Mesenchymal stem cell (in vitro differentiated cells and primary cell): ENCODE measurements at regions not wholly inside any gene's neighbourhood (a gene's known extent, or its start where the extent isn't known, plus 50 kb on each side); places are given as distances from the start of the nearest gene placed in this dataset.

ENCODE experiments used
- DNase-seq: peaks from one replicate; pipeline ENCODE4 v3.0.0-alpha.2; 2013
- H2AFZ ChIP-seq: one replicate; pipeline ENCODE4 v1.6.1; 2013; ENCODE audit warnings: low read depth, mild to moderate bottlenecking, control low read depth, inconsistent platforms, low read length, moderate library complexity
- H2AK5ac ChIP-seq: 2 replicates; pipeline ENCODE4 v1.6.1; 2013; ENCODE audit warnings: low read length, moderate library complexity, mild to moderate bottlenecking, inconsistent platforms; ENCODE audit not compliant: severe bottlenecking
- H2BK120ac ChIP-seq: one replicate; pipeline ENCODE4 v1.6.1; 2013; ENCODE audit warnings: low read depth, mild to moderate bottlenecking, inconsistent platforms, low read length, moderate library complexity
- H2BK12ac ChIP-seq, 2 experiments: one replicate each; pipeline ENCODE4 v1.6.1; 2013; ENCODE audit warnings: inconsistent platforms in 2 of 2, low read length in 2 of 2, mild to moderate bottlenecking in 2 of 2, moderate library complexity in 2 of 2, control low read depth in 1 of 2
- H2BK15ac ChIP-seq: one replicate; pipeline ENCODE4 v1.6.1; 2013; ENCODE audit warnings: mild to moderate bottlenecking, low read depth, inconsistent platforms; ENCODE audit not compliant: poor library complexity, severe bottlenecking
- H2BK5ac ChIP-seq: 2 replicates; pipeline ENCODE4 v1.6.1; 2013; ENCODE audit warnings: low read depth, mild to moderate bottlenecking, low read length, control low read depth, inconsistent platforms; ENCODE audit not compliant: poor library complexity, severe bottlenecking
- H3K14ac ChIP-seq, 2 experiments: one replicate each; pipeline ENCODE4 v1.6.1; 2013; ENCODE audit warnings: inconsistent platforms in 2 of 2, low read length in 2 of 2, control low read depth in 1 of 2, mild to moderate bottlenecking in 1 of 2, moderate library complexity in 1 of 2
- H3K18ac ChIP-seq, 2 experiments: one replicate each; pipeline ENCODE4 v1.6.1; 2013; ENCODE audit warnings: inconsistent platforms in 2 of 2, low read length in 2 of 2, control low read depth in 1 of 2, low read depth in 1 of 2, mild to moderate bottlenecking in 1 of 2
- H3K23ac ChIP-seq, 2 experiments: one replicate each; pipeline ENCODE4 v1.6.1; 2013; ENCODE audit warnings: inconsistent platforms in 2 of 2, low read length in 2 of 2, mild to moderate bottlenecking in 2 of 2, moderate library complexity in 2 of 2, control low read depth in 1 of 2
- H3K27ac ChIP-seq: 2 replicates; pipeline ENCODE4 v1.5.1; 2013; ENCODE audit warnings: mild to moderate bottlenecking, moderate library complexity, low read length, control low read depth, inconsistent platforms; ENCODE audit not compliant: poor library complexity, severe bottlenecking
- H3K27me3 ChIP-seq, 2 experiments: 2 replicates each; pipeline versions ENCODE4 v1.6.1 to v1.7.0; 2013; ENCODE audit warnings: low read length in 2 of 2, mild to moderate bottlenecking in 2 of 2, moderate library complexity in 2 of 2, control low read depth in 1 of 2, inconsistent platforms in 1 of 2; ENCODE audit not compliant: control insufficient read depth in 1 of 2, insufficient read depth in 1 of 2
- H3K36me3 ChIP-seq, 2 experiments: 2 replicates each; pipeline versions ENCODE4 v1.6.1 to v1.7.0; 2013; ENCODE audit warnings: low read length in 2 of 2, control low read depth in 1 of 2, inconsistent platforms in 1 of 2, low read depth in 1 of 2, mild to moderate bottlenecking in 1 of 2; ENCODE audit not compliant: insufficient read depth in 2 of 2, control insufficient read depth in 1 of 2
- H3K4ac ChIP-seq, 2 experiments: one replicate each; pipeline ENCODE4 v1.6.1; 2013; ENCODE audit warnings: inconsistent platforms in 2 of 2, low read length in 2 of 2, mild to moderate bottlenecking in 2 of 2, moderate library complexity in 2 of 2, control low read depth in 1 of 2, low read depth in 1 of 2
- H3K4me1 ChIP-seq: 2 replicates; pipeline ENCODE4 v1.6.1; 2013; ENCODE audit warnings: low read depth, low read length, control low read depth; ENCODE audit not compliant: control insufficient read depth, insufficient read depth
- H3K4me2 ChIP-seq: 2 replicates; pipeline ENCODE4 v1.6.1; 2013; ENCODE audit warnings: low read length, mild to moderate bottlenecking, inconsistent platforms; ENCODE audit not compliant: poor library complexity, severe bottlenecking
- H3K4me3 ChIP-seq, 2 experiments: 2 replicates each; pipeline versions ENCODE4 v1.5.1 to v1.7.0; 2013; ENCODE audit warnings: low read length in 2 of 2, mild to moderate bottlenecking in 2 of 2, control low read depth in 1 of 2, low read depth in 1 of 2; ENCODE audit not compliant: insufficient read depth in 1 of 2
- H3K79me1 ChIP-seq: replicated peaks from 2 replicates; pipeline ENCODE4 v1.6.1; 2013; ENCODE audit warnings: mild to moderate bottlenecking, control low read depth, low read length, inconsistent platforms; ENCODE audit not compliant: poor library complexity, severe bottlenecking
- H3K9ac ChIP-seq: 2 replicates; pipeline ENCODE4 v1.7.0; 2013; ENCODE audit warnings: mild to moderate bottlenecking, low read length, moderate library complexity
- H3K9me3 ChIP-seq: 2 replicates; pipeline ENCODE4 v1.7.0; 2013; ENCODE audit warnings: mild to moderate bottlenecking, low read length; ENCODE audit not compliant: control insufficient read depth
- H4K8ac ChIP-seq: one replicate; pipeline ENCODE4 v1.6.1; 2013; ENCODE audit warnings: inconsistent platforms, mild to moderate bottlenecking, low read length, moderate library complexity
- H4K91ac ChIP-seq: one replicate; pipeline ENCODE4 v1.6.1; 2013; ENCODE audit warnings: mild to moderate bottlenecking, low read length, inconsistent platforms
- WGBS: methylation state at CpG from one replicate; pipeline ENCODE4 v1.1.7; 2013; ENCODE audit warnings: mixed read lengths; 5-methylcytosine and 5-hydroxymethylcytosine counted together

DNA sequence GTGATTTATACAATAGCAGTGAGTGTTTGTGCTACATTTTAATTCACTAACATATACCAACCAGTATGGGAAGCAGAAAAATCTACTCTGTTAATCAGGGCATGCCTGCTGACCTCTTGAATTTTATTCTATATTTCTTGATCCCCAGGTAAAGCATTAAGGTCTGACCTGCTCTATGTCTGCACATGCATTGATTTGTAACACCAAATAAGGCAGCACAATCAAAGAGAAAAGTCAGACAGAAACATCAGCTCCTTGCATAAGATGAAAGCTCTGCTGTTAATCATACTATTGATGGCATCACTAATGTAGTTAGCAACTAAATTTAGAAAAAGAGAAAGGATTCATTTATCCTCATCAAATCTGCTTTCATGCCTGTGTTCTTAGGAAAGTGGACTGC lies 2744.8 kb upstream of the PCDH20 start:
- H4K91ac ChIP-seq, result no peak overlapping the region
- no peak overlapping the region for H3K4me3 ChIP-seq
- no peaks in the 10 kb centered on the region for H3K9me3 ChIP-seq
- H2BK5ac ChIP-seq, result no peak overlapping the region
- no peak overlapping the region for H3K18ac ChIP-seq
- H3K14ac ChIP-seq, result no peak overlapping the region
- H3K27ac ChIP-seq, result no peak overlapping the region
- no peak overlapping the region for H3K4me2 ChIP-seq
- H3K4ac ChIP-seq, result no peak overlapping the region
- no peak for DNase-seq
- no peak overlapping the region for H2BK120ac ChIP-seq
- no peak overlapping the region for H2AK5ac ChIP-seq
- no peaks in the 10 kb centered on the region for H3K79me1 ChIP-seq
- H3K27me3 ChIP-seq, result no peaks in the 10 kb centered on the region
- H2BK15ac ChIP-seq, result no peak overlapping the region
- H4K8ac ChIP-seq, result no peak overlapping the region
- no peak overlapping the region for H3K9ac ChIP-seq
- no peaks in the 10 kb centered on the region for H3K36me3 ChIP-seq
- H3K23ac ChIP-seq, result no peak overlapping the region
- H2AFZ ChIP-seq, result no peak overlapping the region
- no peak overlapping the region for H2BK12ac ChIP-seq
- peaks cover 2% of the 10 kb centered on the region for H3K4me1 ChIP-seq

- Histone ChIP-seq H2BK120ac (no peak overlapping the region), H2BK5ac (no peak overlapping the region), H3K18ac (no peak overlapping the region), H4K8ac (no peak overlapping the region), H2AFZ (no peak overlapping the region), H2BK15ac (no peak overlapping the region), H2AK5ac (no peak overlapping the region), H2BK12ac (no peak overlapping the region), H3K4me2 (no peak overlapping the region), H3K79me1 (no peaks in the 10 kb centered on the region), H3K23ac (no peak overlapping the region), H3K4ac (no peak overlapping the region), H3K9ac (no peak overlapping the region), H3K4me1 (no peaks in the 10 kb centered on the region), H3K27ac (no peak overlapping the region), H3K9me3 (no peaks in the 10 kb centered on the region), H3K14ac (no peak overlapping the region), H3K4me3 (no peak overlapping the region), H3K27me3 (no peaks in the 10 kb centered on the region), H4K91ac (no peak overlapping the region), H3K36me3 (no peaks in the 10 kb centered on the region)
- 100% methylated on average over 1 of the region's 3 CpGs for WGBS
- no peak for DNase-seq
These were observed 2743.3 kb upstream of the PCDH20 start for GRCh38 chr13:64158908-64159307.

GRCh38 chr13:64154514-64154913 lies 2738.9 kb upstream of the PCDH20 start:
- Histone ChIP-seq H3K23ac (no peak overlapping the region), H3K4me3 (no peak overlapping the region), H2BK120ac (no peak overlapping the region), H3K9me3 (peaks cover 5% of the 10 kb centered on the region), H2AK5ac (no peak overlapping the region), H3K79me1 (no peaks in the 10 kb centered on the region), H3K27me3 (no peaks in the 10 kb centered on the region), H3K4me1 (no peaks in the 10 kb centered on the region), H3K18ac (no peak overlapping the region), H3K36me3 (no peaks in the 10 kb centered on the region), H2BK15ac (no peak overlapping the region), H2BK5ac (no peak overlapping the region), H3K4ac (no peak overlapping the region), H4K8ac (no peak overlapping the region), H3K4me2 (no peak overlapping the region), H3K27ac (no peak overlapping the region), H2BK12ac (no peak overlapping the region), H2AFZ (no peak overlapping the region), H4K91ac (no peak overlapping the region), H3K9ac (no peak overlapping the region), H3K14ac (no peak overlapping the region)
- peak; percentile 24 for DNase-seq
- no CpG with 5 or more reads among the region's 1 CpG for WGBS

GRCh38 chr13:64130600-64130999 lies 2715.0 kb upstream of the PCDH20 start:
- WGBS, result 93% methylated on average over 4 of the region's 4 CpGs
- no peak overlapping the region for H4K8ac ChIP-seq
- H3K9me3 ChIP-seq, result peaks cover 5% of the 10 kb centered on the region
- H3K4me3 ChIP-seq, result no peak overlapping the region
- H3K79me1 ChIP-seq, result no peaks in the 10 kb centered on the region
- peak overlapping the region in 1 of 2 experiments; percentile 29 for H3K18ac ChIP-seq
- H2BK120ac ChIP-seq, result no peak overlapping the region
- no peaks in the 10 kb centered on the region for H3K27me3 ChIP-seq
- no peak overlapping the region for H3K23ac ChIP-seq
- H3K4me1 ChIP-seq, result no peaks in the 10 kb centered on the region
- no peak overlapping the region for H2BK12ac ChIP-seq
- no peak overlapping the region for H3K9ac ChIP-seq
- no peak overlapping the region for H2AK5ac ChIP-seq
- no peak overlapping the region for H2AFZ ChIP-seq
- no peak overlapping the region for H3K4ac ChIP-seq
- no peak overlapping the region for H2BK15ac ChIP-seq
- H3K14ac ChIP-seq, result no peak overlapping the region
- H3K27ac ChIP-seq, result no peak overlapping the region
- H2BK5ac ChIP-seq, result no peak overlapping the region
- no peak for DNase-seq
- no peak overlapping the region for H4K91ac ChIP-seq
- no peaks in the 10 kb centered on the region for H3K36me3 ChIP-seq
- H3K4me2 ChIP-seq, result no peak overlapping the region
